ENCODE measurements at regions not wholly inside any gene's neighbourhood (a gene's known extent, or its start where the extent isn't known, plus 50 kb on each side); places are given as distances from the start of the nearest gene placed in this dataset.

DNA sequence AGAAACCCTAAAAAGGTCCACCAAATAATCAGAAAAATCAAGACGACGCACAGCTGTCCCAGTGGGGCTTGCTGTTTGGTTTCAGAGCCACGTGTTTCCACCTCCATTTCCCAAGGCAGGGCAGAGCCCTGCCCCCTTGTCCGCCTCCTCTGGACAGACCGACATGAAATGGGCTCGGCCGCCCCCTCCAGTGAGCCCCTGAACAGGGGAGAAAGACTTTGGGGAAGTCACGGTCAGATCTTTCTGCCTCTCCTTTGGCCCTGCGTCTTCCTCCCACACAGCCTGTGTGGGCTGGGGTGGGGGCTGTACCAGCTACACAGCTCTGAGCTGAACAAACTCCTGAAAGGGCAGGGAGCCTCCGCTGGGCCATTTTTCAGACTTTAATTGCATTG, 230.7 kb downstream of the ENGASE start:
- TF ChIP-seq, protein P1, sequence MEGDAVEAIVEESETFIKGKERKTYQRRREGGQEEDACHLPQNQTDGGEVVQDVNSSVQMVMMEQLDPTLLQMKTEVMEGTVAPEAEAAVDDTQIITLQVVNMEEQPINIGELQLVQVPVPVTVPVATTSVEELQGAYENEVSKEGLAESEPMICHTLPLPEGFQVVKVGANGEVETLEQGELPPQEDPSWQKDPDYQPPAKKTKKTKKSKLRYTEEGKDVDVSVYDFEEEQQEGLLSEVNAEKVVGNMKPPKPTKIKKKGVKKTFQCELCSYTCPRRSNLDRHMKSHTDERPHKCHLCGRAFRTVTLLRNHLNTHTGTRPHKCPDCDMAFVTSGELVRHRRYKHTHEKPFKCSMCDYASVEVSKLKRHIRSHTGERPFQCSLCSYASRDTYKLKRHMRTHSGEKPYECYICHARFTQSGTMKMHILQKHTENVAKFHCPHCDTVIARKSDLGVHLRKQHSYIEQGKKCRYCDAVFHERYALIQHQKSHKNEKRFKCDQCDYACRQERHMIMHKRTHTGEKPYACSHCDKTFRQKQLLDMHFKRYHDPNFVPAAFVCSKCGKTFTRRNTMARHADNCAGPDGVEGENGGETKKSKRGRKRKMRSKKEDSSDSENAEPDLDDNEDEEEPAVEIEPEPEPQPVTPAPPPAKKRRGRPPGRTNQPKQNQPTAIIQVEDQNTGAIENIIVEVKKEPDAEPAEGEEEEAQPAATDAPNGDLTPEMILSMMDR (IDR thresholded peaks at IDR 0.05), result no peak
- TF ChIP-seq POLR2A (IDR thresholded peaks at IDR 0.05), result no peak
